Endodermal cell (in vitro differentiated cells): ENCODE measurements at regions not wholly inside any gene's neighbourhood (a gene's known extent, or its start where the extent isn't known, plus 50 kb on each side); places are given as distances from the start of the nearest gene placed in this dataset.

Experiments used
- DNase-seq: peaks from one replicate; pipeline ENCODE4 v3.0.0-alpha.2; 2017
- H3K27ac ChIP-seq: 2 replicates; pipeline ENCODE4 v1.5.1; 2013; ENCODE audit warnings: mild to moderate bottlenecking, low read depth, low read length, moderate library complexity
- H3K27me3 ChIP-seq: 2 replicates; pipeline ENCODE4 v1.6.1; 2013; ENCODE audit warnings: mild to moderate bottlenecking, low read length, moderate library complexity; ENCODE audit not compliant: insufficient read depth, control insufficient read depth, poor library complexity, severe bottlenecking
- H3K36me3 ChIP-seq: 2 replicates; pipeline ENCODE4 v1.7.0; 2013; ENCODE audit warnings: mild to moderate bottlenecking, low read length, moderate library complexity; ENCODE audit not compliant: control insufficient read depth, insufficient read depth
- H3K4me1 ChIP-seq: one replicate; pipeline ENCODE4 v1.7.0; 2013; ENCODE audit warnings: low read length; ENCODE audit not compliant: control insufficient read depth, insufficient read depth
- H3K4me3 ChIP-seq: 2 replicates; pipeline ENCODE4 v1.5.1; 2013; ENCODE audit warnings: mild to moderate bottlenecking, low read length, moderate library complexity
- H3K9ac ChIP-seq: 2 replicates; pipeline ENCODE4 v1.6.1; 2013; ENCODE audit warnings: mild to moderate bottlenecking, low read length, moderate library complexity; ENCODE audit not compliant: poor library complexity, severe bottlenecking; ENCODE audit errors: extremely low read depth
- H3K9me3 ChIP-seq: 2 replicates; pipeline ENCODE4 v1.6.1; 2013; ENCODE audit warnings: mild to moderate bottlenecking, low read length, moderate library complexity; ENCODE audit not compliant: control insufficient read depth
- H3K27ac Mint-ChIP-seq: 2 replicates; pipeline ENCODE4 v1.8.0; 2020; ENCODE audit warnings: mixed read lengths
- H3K27me3 Mint-ChIP-seq: 2 replicates; pipeline ENCODE4 v1.8.0; 2021; ENCODE audit warnings: mild to moderate bottlenecking, mixed read lengths; ENCODE audit not compliant: insufficient read depth
- H3K36me3 Mint-ChIP-seq: 2 replicates; pipeline ENCODE4 v1.8.0; 2020; ENCODE audit warnings: low read depth, mixed read lengths
- H3K4me1 Mint-ChIP-seq: 2 replicates; pipeline ENCODE4 v1.8.0; 2020; ENCODE audit warnings: mixed read lengths
- H3K4me3 Mint-ChIP-seq: 2 replicates; pipeline ENCODE4 v1.8.0; 2020; ENCODE audit warnings: mild to moderate bottlenecking, moderate library complexity, mixed read lengths
- H3K9me3 Mint-ChIP-seq: 2 replicates; pipeline ENCODE4 v1.8.0; 2020; ENCODE audit warnings: mild to moderate bottlenecking, mixed read lengths
- WGBS, 2 experiments: methylation state at CpG; one replicate each; pipeline versions ENCODE4 v1.1.5 to v1.1.7; 2013; ENCODE audit warnings: missing lambda C conversion rate in 2 of 2, mixed read lengths in 1 of 2; ENCODE audit not compliant: insufficient coverage in 1 of 2, insufficient read length in 1 of 2; 5-methylcytosine and 5-hydroxymethylcytosine counted together
- TF ChIP-seq, protein P1 (sequence below): fragments of 200-600 bp; sonication (generic); conservative IDR thresholded peaks from 2 replicates; pipeline ENCODE4 v1.5.0; 2021; ENCODE audit warnings: antibody characterized with exemption, mild to moderate bottlenecking

DNA sequence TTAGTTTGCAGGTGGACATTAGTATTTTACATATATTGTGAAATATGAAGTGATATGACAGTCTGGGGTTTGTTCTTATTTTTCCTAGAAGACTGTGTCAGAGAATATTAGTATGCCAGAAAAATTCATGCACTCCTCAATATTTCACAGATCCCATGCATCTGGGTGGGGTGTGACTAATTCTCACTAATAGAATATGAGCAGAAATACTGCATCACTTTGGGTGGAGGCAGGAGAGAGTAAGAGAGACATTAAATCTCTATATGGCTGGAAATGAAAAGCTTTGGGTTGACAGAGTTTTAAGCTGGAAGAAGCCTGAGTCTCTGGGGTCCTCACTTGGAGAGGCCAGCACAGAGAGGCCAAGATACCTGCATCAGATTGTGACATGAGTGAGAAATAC, 101.3 kb upstream of the DPH6 start:
- Histone ChIP-seq H3K36me3 (no peaks in the 10 kb centered on the region), H3K27me3 (no peaks in the 10 kb centered on the region), H3K4me3 (no peak overlapping the region), H3K27ac (no peak overlapping the region), H3K4me1 (no peaks in the 10 kb centered on the region), H3K9me3 (no peaks in the 10 kb centered on the region), H3K9ac (no peak overlapping the region)
- H3K4me1 Mint-ChIP-seq = peaks cover 6% of the 10 kb centered on the region
- no peak for DNase-seq
- peaks cover 2% of the 10 kb centered on the region for H3K9me3 Mint-ChIP-seq
- TF ChIP-seq, protein P1, sequence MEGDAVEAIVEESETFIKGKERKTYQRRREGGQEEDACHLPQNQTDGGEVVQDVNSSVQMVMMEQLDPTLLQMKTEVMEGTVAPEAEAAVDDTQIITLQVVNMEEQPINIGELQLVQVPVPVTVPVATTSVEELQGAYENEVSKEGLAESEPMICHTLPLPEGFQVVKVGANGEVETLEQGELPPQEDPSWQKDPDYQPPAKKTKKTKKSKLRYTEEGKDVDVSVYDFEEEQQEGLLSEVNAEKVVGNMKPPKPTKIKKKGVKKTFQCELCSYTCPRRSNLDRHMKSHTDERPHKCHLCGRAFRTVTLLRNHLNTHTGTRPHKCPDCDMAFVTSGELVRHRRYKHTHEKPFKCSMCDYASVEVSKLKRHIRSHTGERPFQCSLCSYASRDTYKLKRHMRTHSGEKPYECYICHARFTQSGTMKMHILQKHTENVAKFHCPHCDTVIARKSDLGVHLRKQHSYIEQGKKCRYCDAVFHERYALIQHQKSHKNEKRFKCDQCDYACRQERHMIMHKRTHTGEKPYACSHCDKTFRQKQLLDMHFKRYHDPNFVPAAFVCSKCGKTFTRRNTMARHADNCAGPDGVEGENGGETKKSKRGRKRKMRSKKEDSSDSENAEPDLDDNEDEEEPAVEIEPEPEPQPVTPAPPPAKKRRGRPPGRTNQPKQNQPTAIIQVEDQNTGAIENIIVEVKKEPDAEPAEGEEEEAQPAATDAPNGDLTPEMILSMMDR = no peak
- H3K27ac Mint-ChIP-seq = no peak overlapping the region
- no peak overlapping the region for H3K4me3 Mint-ChIP-seq
- H3K27me3 Mint-ChIP-seq = no peaks in the 10 kb centered on the region
- no peaks in the 10 kb centered on the region for H3K36me3 Mint-ChIP-seq

DNA sequence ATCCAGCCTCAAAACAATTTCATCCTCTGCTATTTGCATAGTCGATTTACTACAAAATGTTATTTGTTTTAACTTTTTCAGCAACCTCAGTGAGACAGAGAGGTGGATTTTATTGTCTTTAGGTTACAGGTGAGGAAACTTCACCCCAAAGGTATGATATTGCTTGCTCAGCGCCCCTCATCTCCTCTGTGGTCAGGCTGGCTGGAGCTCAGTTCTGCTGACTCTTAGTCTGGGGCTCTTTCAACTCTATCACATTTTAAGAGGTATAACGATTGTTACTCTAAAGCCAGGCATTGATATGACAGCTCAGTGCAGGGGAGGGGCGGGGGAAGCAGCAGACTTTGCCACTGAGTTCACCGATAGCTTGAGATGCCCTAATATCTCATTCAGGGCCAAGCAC, 103.0 kb upstream of the DPH6 start:
- H3K4me1 ChIP-seq = no peaks in the 10 kb centered on the region
- no peak overlapping the region for H3K9ac ChIP-seq
- Mint-ChIP-seq H3K9me3 (no peaks in the 10 kb centered on the region), H3K4me1 (peaks cover 6% of the 10 kb centered on the region), H3K27me3 (no peaks in the 10 kb centered on the region), H3K36me3 (no peaks in the 10 kb centered on the region), H3K4me3 (no peak overlapping the region), H3K27ac (no peak overlapping the region)
- 86 to 95% methylated on average over 1 to 5 of the region's 5 CpGs for WGBS, 2 experiments
- no peaks in the 10 kb centered on the region for H3K36me3 ChIP-seq
- H3K9me3 ChIP-seq = no peaks in the 10 kb centered on the region
- DNase-seq = no peak
- no peaks in the 10 kb centered on the region for H3K27me3 ChIP-seq
- TF ChIP-seq, protein P1 = no peak
- H3K27ac ChIP-seq = no peak overlapping the region
- no peak overlapping the region for H3K4me3 ChIP-seq

DNA sequence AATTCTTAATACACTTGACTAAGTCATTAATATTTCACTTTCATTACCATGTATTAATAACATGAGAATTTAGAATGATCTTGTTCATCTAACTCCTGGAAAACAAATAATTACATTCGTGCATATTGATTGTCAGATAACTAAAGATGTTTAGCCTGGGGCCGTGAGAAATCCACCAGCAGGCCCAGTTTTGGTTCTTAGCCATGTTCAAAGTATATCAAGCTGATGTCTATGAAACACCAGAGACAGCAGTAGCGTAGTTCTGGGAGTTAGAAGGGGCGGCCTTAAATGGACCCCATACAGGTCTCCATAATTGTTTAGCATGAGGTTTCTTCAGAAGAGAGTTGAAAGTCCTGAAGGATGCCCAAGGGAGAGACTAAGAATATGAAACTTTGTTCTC, 103.6 kb upstream of the DPH6 start:
- Histone ChIP-seq H3K4me1 (no peaks in the 10 kb centered on the region), H3K4me3 (no peak overlapping the region), H3K36me3 (no peaks in the 10 kb centered on the region), H3K27ac (no peak overlapping the region), H3K27me3 (no peaks in the 10 kb centered on the region), H3K9me3 (no peaks in the 10 kb centered on the region), H3K9ac (no peak overlapping the region)
- Mint-ChIP-seq H3K27me3 (no peaks in the 10 kb centered on the region), H3K9me3 (no peaks in the 10 kb centered on the region), H3K4me1 (peaks cover 6% of the 10 kb centered on the region), H3K36me3 (no peaks in the 10 kb centered on the region), H3K4me3 (no peak overlapping the region), H3K27ac (no peak overlapping the region)
- DNase-seq = no peak
- TF ChIP-seq, protein P1 = no peak
- 93 to 100% methylated on average over 2 to 4 of the region's 4 CpGs for WGBS, 2 experiments
